ENCODE measurements at regions not wholly inside any gene's neighbourhood (a gene's known extent, or its start where the extent isn't known, plus 50 kb on each side); places are given as distances from the start of the nearest gene placed in this dataset.

DNA sequence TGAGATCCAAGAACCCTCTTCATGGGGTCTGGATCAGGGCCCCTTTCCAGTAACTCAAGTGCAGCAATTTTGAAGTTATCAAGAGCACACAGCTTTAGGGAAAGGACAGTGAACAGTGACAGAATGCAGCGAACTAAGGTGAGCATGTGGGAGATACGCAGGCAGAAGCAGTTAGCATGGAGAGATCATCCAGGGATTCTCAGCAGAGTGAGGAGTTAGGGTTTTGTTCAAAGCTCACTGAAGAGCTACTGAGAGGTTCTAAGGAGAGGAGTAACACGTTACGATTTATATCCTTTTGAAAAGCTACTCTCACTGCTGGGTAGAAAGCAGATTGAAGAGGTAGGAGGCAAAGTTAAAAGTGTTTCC lies 83.6 kb upstream of the MPP7 start:
- no peak for DNase-seq (ENCODE audit: low read depth)
- TF ChIP-seq, protein P1, sequence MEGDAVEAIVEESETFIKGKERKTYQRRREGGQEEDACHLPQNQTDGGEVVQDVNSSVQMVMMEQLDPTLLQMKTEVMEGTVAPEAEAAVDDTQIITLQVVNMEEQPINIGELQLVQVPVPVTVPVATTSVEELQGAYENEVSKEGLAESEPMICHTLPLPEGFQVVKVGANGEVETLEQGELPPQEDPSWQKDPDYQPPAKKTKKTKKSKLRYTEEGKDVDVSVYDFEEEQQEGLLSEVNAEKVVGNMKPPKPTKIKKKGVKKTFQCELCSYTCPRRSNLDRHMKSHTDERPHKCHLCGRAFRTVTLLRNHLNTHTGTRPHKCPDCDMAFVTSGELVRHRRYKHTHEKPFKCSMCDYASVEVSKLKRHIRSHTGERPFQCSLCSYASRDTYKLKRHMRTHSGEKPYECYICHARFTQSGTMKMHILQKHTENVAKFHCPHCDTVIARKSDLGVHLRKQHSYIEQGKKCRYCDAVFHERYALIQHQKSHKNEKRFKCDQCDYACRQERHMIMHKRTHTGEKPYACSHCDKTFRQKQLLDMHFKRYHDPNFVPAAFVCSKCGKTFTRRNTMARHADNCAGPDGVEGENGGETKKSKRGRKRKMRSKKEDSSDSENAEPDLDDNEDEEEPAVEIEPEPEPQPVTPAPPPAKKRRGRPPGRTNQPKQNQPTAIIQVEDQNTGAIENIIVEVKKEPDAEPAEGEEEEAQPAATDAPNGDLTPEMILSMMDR (conservative IDR thresholded peaks at IDR 0.05; ENCODE audit: control insufficient read depth, insufficient read depth, low read depth, low read length) = no peak

DNA sequence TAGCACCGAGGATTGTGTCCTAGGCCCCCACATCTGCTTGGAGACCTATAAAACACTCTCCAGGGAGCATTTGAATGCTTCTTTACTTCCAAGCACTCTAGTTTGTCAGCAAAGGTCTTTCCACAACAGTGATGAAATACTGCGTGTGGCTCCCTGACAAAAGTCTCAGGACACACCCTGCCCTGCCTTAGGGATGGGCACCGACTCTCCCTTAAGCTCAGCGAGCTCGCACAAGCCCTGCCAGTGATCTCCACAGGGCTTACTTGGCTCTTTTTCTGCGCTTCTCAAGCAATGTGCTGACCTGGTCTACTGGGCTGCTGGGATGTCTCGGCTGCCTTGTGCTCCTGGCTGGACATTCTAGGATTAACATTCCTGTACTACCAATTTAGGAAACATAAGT lies 84.3 kb upstream of the MPP7 start:
- no peak for DNase-seq (ENCODE audit: low read depth)
- H3K4me3 ChIP-seq (ENCODE audit: control insufficient read depth, low read depth, low read length) = no peak overlapping the region
- TF ChIP-seq, protein P1 (conservative IDR thresholded peaks at IDR 0.05; ENCODE audit: control insufficient read depth, insufficient read depth, low read depth, low read length) = no peak

More for the DNA sequence above, 83.6 kb upstream of the MPP7 start:
- H3K4me3 ChIP-seq (ENCODE audit: control insufficient read depth, low read depth, low read length) = no peak overlapping the region

DNA sequence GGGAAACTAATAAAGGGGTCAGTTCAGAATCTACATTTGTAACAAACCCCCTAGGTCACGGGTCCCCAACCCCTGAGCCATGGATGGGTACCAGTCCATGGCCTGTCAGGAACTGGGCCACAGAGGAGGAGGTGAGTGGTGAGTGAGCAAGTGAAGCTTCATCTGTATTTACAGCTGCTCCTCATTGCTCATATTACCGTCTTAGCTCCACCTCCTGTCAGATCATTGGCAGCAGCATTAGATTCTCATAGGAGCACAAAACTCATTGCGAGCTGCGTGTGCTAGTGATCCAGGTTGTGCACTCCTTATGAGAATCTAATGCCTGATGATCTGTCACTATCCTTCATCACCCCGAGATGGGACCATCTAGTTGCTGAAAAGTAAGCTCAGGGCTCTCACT lies 88.4 kb upstream of the MPP7 start:
- H3K4me3 ChIP-seq (ENCODE audit: control insufficient read depth, low read depth, low read length) = no peak overlapping the region
- TF ChIP-seq, protein P1 (conservative IDR thresholded peaks at IDR 0.05; ENCODE audit: control insufficient read depth, insufficient read depth, low read depth, low read length) = no peak
- peak; percentile 8 for DNase-seq (ENCODE audit: low read depth)

DNA sequence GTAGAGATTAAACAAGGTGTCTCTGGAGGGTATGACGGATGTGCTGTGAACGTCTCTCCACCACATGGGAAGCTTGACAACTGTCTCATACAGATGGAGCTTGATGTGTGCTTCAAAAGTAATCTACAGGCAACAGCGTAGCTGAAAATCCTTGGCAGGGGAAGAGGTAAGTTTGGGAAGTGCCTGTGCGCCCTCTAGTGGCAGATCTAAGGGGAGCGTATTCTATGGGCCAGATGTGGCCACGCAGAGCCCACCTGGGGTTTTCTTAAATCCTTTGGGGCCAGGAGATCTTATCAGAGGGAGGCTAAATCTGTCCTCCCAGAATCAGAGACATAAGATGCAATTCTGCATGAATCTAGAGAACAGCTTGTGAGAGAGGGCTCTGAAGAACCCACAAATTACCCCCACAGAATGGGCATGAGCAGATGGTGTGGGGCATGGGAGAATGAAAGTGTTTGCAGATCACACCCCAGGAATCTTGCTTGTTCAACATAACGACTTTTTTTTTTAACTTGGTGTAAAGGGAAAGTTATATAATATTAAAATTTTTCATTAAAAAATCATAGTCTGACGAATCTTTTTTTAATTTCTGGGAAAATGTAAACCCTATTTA lies 91.2 kb upstream of the MPP7 start:
- TF ChIP-seq, protein P1 (conservative IDR thresholded peaks at IDR 0.05; ENCODE audit: control insufficient read depth, insufficient read depth, low read depth, low read length) = peak; percentile 95
- DNase-seq (ENCODE audit: low read depth) = peak; percentile 67

DNA sequence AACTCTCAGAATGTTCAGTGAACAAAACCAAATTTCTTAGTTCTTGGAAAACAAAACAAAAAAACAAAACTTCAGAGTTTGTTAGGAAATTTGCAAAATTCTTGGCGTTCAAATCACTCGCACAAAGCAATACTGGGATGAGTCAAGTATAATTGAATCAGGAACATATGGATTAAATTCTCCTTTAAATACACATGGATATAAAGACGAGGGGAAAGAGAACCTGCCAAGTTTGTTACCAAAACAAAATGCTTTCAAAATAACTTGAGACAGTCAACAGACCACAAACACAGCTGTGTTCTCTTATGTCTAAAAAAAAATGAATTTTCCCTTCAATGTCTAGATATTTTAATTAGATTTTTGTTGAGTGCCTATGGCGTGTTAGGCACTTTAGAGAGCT lies 93.5 kb upstream of the MPP7 start:
- DNase-seq (ENCODE audit: low read depth) = peak; percentile 55
- no peak overlapping the region for H3K4me3 ChIP-seq (ENCODE audit: control insufficient read depth, low read depth, low read length)
- TF ChIP-seq, protein P1 (conservative IDR thresholded peaks at IDR 0.05; ENCODE audit: control insufficient read depth, insufficient read depth, low read depth, low read length) = no peak

More for the DNA sequence above, 91.2 kb upstream of the MPP7 start:
- no peak overlapping the region for H3K4me3 ChIP-seq (ENCODE audit: control insufficient read depth, low read depth, low read length)

DNA sequence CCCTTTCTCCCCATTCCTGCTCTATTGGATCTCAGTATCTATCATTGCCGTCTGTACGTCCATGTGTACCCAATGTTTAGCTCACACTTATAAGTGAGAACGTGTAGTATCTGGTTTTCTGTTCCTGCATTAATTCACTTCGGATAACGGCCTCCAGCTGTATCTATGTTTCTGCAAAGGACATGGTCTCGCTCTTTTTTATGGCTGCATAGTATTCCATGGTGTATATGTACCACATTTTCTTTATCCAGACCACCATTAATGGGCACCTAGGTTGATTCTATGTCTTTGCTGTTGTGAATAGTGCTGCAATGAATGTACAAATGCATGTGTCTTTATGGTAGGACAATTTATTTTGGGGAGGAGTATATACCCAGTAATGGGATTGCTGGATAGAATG lies 94.4 kb upstream of the MPP7 start:
- TF ChIP-seq, protein P1 (conservative IDR thresholded peaks at IDR 0.05; ENCODE audit: control insufficient read depth, insufficient read depth, low read depth, low read length) = no peak
- no peak for DNase-seq (ENCODE audit: low read depth)
- H3K4me3 ChIP-seq (ENCODE audit: control insufficient read depth, low read depth, low read length) = no peak overlapping the region

DNA sequence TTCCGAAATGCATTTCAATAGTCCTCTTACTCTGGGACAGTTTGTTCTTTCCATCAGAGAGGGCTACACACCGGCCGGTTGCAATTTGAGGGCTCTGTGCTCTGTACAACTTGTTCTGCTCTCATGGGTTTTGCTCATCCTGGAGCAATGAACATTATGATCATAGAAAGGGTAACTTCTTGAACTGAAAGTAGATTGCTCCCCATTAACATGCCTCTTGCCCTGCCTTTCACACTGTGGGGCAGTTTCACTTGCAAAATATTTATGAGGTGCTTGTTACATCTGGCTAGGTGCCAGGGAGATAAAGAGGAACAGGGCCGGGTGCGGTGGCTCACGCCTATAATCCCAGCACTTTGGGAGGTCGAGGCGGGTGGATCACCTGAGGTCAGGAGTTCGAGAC lies 97.3 kb upstream of the MPP7 start:
- TF ChIP-seq, protein P1 (conservative IDR thresholded peaks at IDR 0.05; ENCODE audit: control insufficient read depth, insufficient read depth, low read depth, low read length) = no peak
- H3K4me3 ChIP-seq (ENCODE audit: control insufficient read depth, low read depth, low read length) = no peak overlapping the region
- no peak for DNase-seq (ENCODE audit: low read depth)

Measured in fibroblast of mammary gland (primary cell).